GM12892 (cell line): ENCODE measurements at regions not wholly inside any gene's neighbourhood (a gene's known extent, or its start where the extent isn't known, plus 50 kb on each side); places are given as distances from the start of the nearest gene placed in this dataset.

Source experiments
- DNase-seq: peaks from one replicate; pipeline ENCODE4 v3.0.0; 2011; ENCODE audit not compliant: insufficient read length
- FAIRE-seq: peaks from 2 replicates; lab custom pipeline; 2011; peaks lifted over from hg19 to GRCh38; lab: Jason Lieb, UNC
- POLR2A ChIP-seq: IDR thresholded peaks from 2 replicates; pipeline ENCODE4 v1.6.1; 2011; ENCODE audit warnings: low read depth, low read length, control low read depth
- POLR2AphosphoS5 ChIP-seq: IDR thresholded peaks from 2 replicates; pipeline ENCODE4 v1.6.1; 2011; ENCODE audit warnings: low read depth, low read length, control low read depth
- TAF1 ChIP-seq: IDR thresholded peaks from 2 replicates; pipeline ENCODE4 v1.6.1; 2011; ENCODE audit warnings: low read depth, mild to moderate bottlenecking, control low read depth, low read length, borderline replicate concordance

- FAIRE-seq (no peak), DNase-seq (no peak)
- no peak for TF ChIP-seq POLR2A
- no peak for TF ChIP-seq POLR2AphosphoS5
- no peak for TF ChIP-seq TAF1
These were observed 512.2 kb downstream of the SATB2 start for GRCh38 chr2:198945496-198945895.

DNA sequence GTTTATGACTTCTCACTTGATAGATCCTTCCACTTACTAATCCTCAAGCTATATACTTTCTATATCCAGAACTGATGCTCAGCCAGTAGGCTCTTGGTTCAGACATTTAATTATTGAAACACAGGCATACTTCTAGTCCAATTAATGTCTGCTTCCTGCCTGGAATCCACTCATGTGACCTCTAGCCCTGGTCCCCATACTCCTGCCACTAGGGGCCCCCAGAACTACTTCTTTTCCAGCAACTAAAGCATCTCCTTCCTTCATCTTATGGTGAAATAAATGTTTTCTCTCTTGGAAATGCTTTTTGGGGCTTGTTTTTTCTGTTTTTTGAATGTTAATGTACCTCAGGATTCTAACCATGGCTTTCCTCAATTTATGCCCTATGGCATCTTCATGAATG, 527.6 kb downstream of the SATB2 start:
- TF ChIP-seq TAF1 (no peak), POLR2AphosphoS5 (no peak), POLR2A (no peak)
- FAIRE-seq (no peak), DNase-seq (no peak)

GRCh38 chr2:198928026-198928425, 529.7 kb downstream of the SATB2 start:
- TF ChIP-seq POLR2A, result no peak
- no peak for TF ChIP-seq TAF1
- no peak for TF ChIP-seq POLR2AphosphoS5
- FAIRE-seq (no peak), DNase-seq (no peak)

DNA sequence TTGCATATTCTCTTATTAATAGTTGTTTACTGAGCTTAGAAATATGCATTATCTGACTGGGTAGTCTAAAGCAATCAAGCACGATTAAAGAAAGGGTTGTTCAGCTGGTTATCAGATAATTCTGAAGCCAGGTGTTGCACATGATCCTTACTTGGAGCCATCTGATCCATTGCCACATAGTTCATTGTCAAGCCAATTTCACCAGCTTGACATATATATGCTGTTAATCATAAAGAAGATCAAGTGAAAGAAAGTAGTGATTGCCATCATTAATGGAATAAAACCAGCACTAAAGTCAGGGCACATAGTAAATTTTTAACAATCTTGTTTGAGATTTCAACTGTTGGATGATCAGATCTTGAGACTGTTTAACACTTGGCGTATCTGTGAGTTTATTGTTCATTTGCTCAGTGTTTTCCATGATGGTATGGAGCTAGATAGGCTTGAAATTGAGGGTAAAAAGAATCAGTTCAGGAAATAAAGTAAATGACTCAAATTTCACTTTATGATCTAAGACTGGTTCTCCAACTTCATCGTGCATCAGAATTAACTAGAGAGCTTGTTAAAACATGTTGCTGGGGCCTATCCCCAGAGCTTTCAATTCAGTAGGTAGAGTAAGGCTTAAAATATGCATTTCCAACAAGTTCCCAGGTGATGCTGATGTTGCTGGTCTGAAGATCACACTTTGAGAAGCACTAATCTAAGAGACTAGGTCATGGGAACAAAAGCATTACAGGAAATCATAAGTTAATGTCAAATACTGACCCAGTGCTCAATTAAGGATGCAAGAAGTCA, 539.6 kb downstream of the SATB2 start:
- no peak for FAIRE-seq
- DNase-seq, result no peak
- TF ChIP-seq TAF1 (no peak), POLR2A (no peak), POLR2AphosphoS5 (no peak)

DNA sequence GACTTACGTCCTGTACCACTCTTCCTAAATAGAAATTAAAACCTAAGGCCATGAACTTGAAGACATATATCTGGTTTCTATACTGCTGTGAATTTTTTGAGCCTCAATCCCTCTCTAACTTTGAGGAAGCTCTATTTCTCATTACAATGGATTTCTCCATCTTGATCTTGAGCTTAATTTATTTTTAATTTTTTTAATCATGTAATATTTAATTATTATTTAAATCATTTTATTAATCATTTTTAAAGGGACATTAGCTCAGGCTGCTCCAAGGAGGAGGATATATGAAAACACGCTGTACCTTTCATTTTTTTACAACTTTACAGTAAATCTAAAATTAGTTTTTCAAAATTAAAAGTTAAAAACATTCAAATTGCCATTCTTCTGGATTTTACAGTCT, 540.5 kb downstream of the SATB2 start:
- TF ChIP-seq TAF1 (no peak), POLR2AphosphoS5 (no peak), POLR2A (no peak)
- FAIRE-seq (no peak), DNase-seq (no peak)

DNA sequence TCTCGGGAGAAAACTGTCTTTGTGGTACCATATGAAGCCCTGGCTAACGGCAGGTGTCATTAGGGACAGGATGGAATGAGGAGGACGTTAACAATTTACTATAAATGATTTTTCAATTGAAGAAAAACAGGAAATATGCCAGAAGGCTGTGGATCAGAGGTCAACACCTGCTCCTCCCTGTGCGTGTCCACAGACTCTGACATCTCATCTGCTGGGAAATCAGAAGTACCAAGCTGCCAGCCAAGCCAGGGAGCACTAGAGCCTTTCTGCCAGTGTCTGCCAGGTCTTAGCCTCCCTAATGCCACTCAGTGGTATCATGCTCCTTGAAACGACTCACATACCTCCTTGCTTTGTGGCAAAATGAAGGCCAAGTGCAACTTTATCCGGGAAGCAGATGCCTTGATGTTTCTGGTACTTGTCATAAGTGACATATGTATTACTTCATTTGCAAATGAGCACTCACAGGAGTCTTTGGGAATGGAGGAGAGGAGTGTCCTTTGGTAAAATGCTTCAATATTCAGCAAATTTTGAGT, 541.1 kb downstream of the SATB2 start:
- FAIRE-seq (no peak), DNase-seq (no peak)
- TF ChIP-seq POLR2AphosphoS5 (no peak), POLR2A (no peak), TAF1 (no peak)

GRCh38 chr2:198913394-198914152, 544.2 kb downstream of the SATB2 start:
- peak; percentile 89 for FAIRE-seq
- TF ChIP-seq POLR2AphosphoS5 (no peak), POLR2A (no peak), TAF1 (no peak)
- peak; percentile 13 for DNase-seq

DNA sequence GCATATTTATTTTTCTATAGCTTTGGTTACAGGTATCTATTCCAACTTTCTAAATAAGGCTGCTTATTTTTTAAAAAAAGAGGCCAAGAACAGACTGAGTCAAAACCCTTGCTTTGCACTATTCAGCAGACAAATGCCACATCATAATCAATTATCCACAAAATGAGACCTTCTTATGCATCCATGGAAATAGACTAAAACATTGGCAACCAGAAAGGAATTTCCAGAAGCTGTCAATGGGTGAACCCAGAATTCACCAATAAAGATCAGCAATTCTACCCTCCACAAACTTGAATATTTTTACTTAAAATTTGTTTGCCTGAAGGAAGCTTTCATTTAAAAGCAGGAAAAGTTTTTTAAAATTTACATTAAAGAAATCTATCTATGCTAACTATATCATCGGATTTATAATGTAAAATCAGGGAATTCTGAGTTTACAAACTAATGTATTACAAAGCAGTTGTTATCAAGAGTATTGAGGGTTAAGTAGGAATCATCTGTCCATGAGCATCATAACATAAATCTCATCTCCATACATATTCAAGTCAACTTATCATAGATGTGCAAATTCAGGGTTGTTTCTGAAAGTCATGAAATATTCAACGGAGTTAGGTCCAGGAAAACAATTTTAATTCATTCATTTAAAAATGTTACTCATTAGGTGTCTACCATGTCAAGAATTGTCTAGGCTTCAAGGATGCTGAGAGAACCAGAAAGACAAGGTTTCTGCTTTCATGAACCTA, 548.0 kb downstream of the SATB2 start:
- no peak for DNase-seq
- no peak for FAIRE-seq
- TF ChIP-seq TAF1, result no peak
- no peak for TF ChIP-seq POLR2A
- no peak for TF ChIP-seq POLR2AphosphoS5

DNA sequence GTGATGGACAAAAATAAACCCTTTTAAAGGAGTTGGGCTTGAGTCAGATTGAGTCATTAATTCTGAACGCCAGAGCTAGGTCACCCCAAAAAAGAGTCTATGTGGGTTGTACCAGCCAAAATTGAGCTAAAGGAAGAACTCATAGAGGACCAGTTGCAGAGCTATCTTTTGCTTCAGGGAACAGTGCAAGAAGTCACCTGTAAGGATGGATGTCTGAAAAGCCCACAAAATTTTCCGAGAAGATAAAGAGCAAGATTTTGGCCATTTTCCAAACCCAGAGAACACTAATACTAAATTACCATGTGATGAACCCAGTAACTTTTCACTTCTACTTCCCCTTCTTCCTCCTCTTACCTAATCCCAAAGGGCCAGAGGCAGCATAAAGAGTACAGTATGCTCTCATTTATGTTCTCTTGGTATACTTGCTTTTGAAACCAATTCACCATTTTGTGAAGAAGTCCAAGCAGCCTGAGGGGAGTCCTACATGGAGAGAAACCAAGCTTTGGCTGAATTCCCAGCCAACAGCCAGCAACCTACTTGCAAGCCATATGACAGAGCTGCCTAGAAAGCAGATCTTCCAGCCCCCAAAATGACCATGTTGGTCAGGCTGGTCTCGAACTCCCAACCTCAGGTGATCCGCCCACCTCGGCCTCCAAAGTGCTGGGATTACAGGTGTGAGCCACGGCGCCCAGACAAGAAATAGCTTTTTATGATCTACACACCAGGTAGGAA, 551.7 kb downstream of the SATB2 start:
- FAIRE-seq (no peak), DNase-seq (no peak)
- TF ChIP-seq POLR2A (no peak), POLR2AphosphoS5 (no peak), TAF1 (no peak)

- TF ChIP-seq TAF1 (no peak), POLR2A (no peak), POLR2AphosphoS5 (no peak)
- no peak for DNase-seq
- FAIRE-seq, result no peak
These were observed 555.8 kb downstream of the SATB2 start for GRCh38 chr2:198901894-198902293.

DNA sequence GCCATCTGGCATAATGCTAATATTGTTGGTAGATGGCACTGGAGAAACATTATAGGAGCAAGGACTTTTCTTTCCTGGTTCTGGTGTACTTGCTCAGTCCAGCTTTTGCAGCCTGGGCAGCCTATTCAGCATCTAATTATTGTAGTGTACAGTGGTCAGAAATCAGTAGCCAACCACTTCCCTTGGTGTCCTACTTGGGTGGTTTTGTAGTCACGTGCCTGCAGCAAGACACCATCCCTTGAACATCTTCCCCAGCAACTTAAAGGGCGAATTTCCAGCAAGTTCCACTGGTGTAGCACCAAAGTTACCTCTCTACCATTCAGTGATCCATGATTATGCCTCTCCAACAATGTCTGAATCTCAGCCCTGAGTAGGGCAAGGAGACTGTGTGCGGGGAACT, 557.6 kb downstream of the SATB2 start:
- DNase-seq, result no peak
- TF ChIP-seq POLR2AphosphoS5 (no peak), TAF1 (no peak)
- FAIRE-seq, result no peak
